GM06990 (cell line): ENCODE measurements at regions not wholly inside any gene's neighbourhood (a gene's known extent, or its start where the extent isn't known, plus 50 kb on each side); places are given as distances from the start of the nearest gene placed in this dataset.

Experiments
- DNase-seq: peaks from one replicate; pipeline ENCODE4 v3.0.0-alpha.2; 2011; ENCODE audit not compliant: insufficient read length; ENCODE audit errors: extremely low read depth
- H3K27me3 ChIP-seq: replicated peaks from 2 replicates; pipeline ENCODE4 v1.6.0; 2011; ENCODE audit warnings: low read length; ENCODE audit not compliant: control insufficient read depth, insufficient read depth
- H3K36me3 ChIP-seq: 2 replicates; pipeline ENCODE4 v1.5.1; 2011; ENCODE audit warnings: low read length; ENCODE audit not compliant: control insufficient read depth, insufficient read depth
- H3K4me3 ChIP-seq: replicated peaks from 2 replicates; pipeline ENCODE4 v1.5.1; 2011; ENCODE audit warnings: low read depth, mild to moderate bottlenecking, control low read depth, low read length
- CTCF ChIP-seq: IDR thresholded peaks from 2 replicates; pipeline ENCODE4 v1.5.1; 2011; ENCODE audit warnings: low read length, control low read depth, mild to moderate bottlenecking, inconsistent platforms; ENCODE audit not compliant: insufficient read depth, poor library complexity, severe bottlenecking

GRCh38 chr20:47427746-47428145, 71.2 kb upstream of the ZMYND8 start:
- no peaks in the 10 kb centered on the region for H3K36me3 ChIP-seq
- H3K27me3 ChIP-seq = no peaks in the 10 kb centered on the region
- H3K4me3 ChIP-seq = no peak overlapping the region
- TF ChIP-seq CTCF = no peak
- DNase-seq = no peak

- no peaks in the 10 kb centered on the region for H3K36me3 ChIP-seq
- no peak overlapping the region for H3K4me3 ChIP-seq
- TF ChIP-seq CTCF = no peak
- DNase-seq = no peak
- no peaks in the 10 kb centered on the region for H3K27me3 ChIP-seq
Observed at GRCh38 chr20:47428164-47428563, 71.7 kb upstream of the ZMYND8 start.

- Histone ChIP-seq H3K27me3 (no peaks in the 10 kb centered on the region), H3K36me3 (no peaks in the 10 kb centered on the region), H3K4me3 (no peak overlapping the region)
- no peak for TF ChIP-seq CTCF
- DNase-seq = no peak
Observed at GRCh38 chr20:47428851-47429336, 72.4 kb upstream of the ZMYND8 start.

GRCh38 chr20:47429409-47429808, 72.3 kb upstream of the NCOA3 start:
- Histone ChIP-seq H3K36me3 (no peaks in the 10 kb centered on the region), H3K27me3 (no peaks in the 10 kb centered on the region), H3K4me3 (no peak overlapping the region)
- no peak for DNase-seq
- no peak for TF ChIP-seq CTCF

- H3K4me3 ChIP-seq = no peak overlapping the region
Observed at GRCh38 chr20:47430862-47431588, 70.7 kb upstream of the NCOA3 start.

More at GRCh38 chr20:47430862-47431588, 70.7 kb upstream of the NCOA3 start:
- DNase-seq = no peak
- no peak for TF ChIP-seq CTCF
- Histone ChIP-seq H3K27me3 (no peaks in the 10 kb centered on the region), H3K36me3 (no peaks in the 10 kb centered on the region)
